Bronchial epithelial cell (primary cell): ENCODE measurements at regions not wholly inside any gene's neighbourhood (a gene's known extent, or its start where the extent isn't known, plus 50 kb on each side); places are given as distances from the start of the nearest gene placed in this dataset.

Experiments used
- DNase-seq: peaks from one replicate; pipeline ENCODE4 v3.0.0-alpha.2; 2010; ENCODE audit warnings: low read depth
- FAIRE-seq: peaks from 2 replicates; lab custom pipeline; 2011; peaks lifted over from hg19 to GRCh38; lab: Jason Lieb, UNC
- H3K27me3 ChIP-seq: 2 replicates; pipeline ENCODE4 v1.5.1; 2011; ENCODE audit warnings: low read length; ENCODE audit not compliant: control insufficient read depth, insufficient read depth
- H3K36me3 ChIP-seq: 2 replicates; pipeline ENCODE4 v1.5.1; 2011; ENCODE audit warnings: low read length; ENCODE audit not compliant: control insufficient read depth, insufficient read depth
- H3K4me3 ChIP-seq: 2 replicates; pipeline ENCODE4 v1.5.1; 2011; ENCODE audit warnings: mild to moderate bottlenecking, low read depth, low read length, control low read depth
- CTCF ChIP-seq: IDR thresholded peaks from 2 replicates; pipeline ENCODE4 v1.5.1; 2011; ENCODE audit warnings: mild to moderate bottlenecking, moderate library complexity, low read length, control low read depth, inconsistent platforms; ENCODE audit not compliant: insufficient read depth, severe bottlenecking

GRCh38 chr4:45349859-45350258 lies 623.5 kb upstream of the GNPDA2 start:
- DNase-seq (no peak), FAIRE-seq (no peak)
- Histone ChIP-seq H3K36me3 (no peaks in the 10 kb centered on the region), H3K4me3 (no peak overlapping the region), H3K27me3 (no peaks in the 10 kb centered on the region)
- TF ChIP-seq CTCF: no peak

GRCh38 chr4:45346816-45347435 lies 620.6 kb upstream of the GNPDA2 start:
- Histone ChIP-seq H3K27me3 (no peaks in the 10 kb centered on the region), H3K36me3 (no peaks in the 10 kb centered on the region), H3K4me3 (no peak overlapping the region)
- FAIRE-seq: no peak
- no peak for DNase-seq
- no peak for TF ChIP-seq CTCF

GRCh38 chr4:45345558-45345957 lies 619.2 kb upstream of the GNPDA2 start:
- H3K36me3 ChIP-seq: no peaks in the 10 kb centered on the region
- DNase-seq (no peak), FAIRE-seq (no peak)
- H3K4me3 ChIP-seq: no peak overlapping the region
- H3K27me3 ChIP-seq: no peaks in the 10 kb centered on the region
- TF ChIP-seq CTCF: no peak

DNA sequence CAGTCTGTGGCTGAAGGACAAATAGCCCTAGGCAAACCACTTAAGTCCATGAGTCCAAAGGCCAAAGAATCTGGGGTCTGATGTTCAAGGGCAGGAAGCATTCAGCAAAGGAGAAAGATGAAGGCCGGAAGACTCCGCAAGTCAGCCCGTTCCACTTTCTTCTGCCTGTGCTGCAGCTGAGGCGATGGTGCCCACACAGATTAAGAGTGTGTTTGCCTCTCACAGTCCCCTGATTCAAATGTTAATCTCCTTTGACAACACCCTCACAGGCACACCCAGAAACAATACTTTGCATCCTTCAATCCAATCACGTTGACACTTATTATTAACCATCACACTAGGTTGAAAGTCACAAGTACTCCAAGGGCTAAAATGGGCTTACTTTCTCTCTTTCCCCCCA lies 605.4 kb upstream of the GNPDA2 start:
- no peak for FAIRE-seq
- Histone ChIP-seq H3K4me3 (no peak overlapping the region), H3K27me3 (no peaks in the 10 kb centered on the region), H3K36me3 (no peaks in the 10 kb centered on the region)
- no peak for DNase-seq
- TF ChIP-seq CTCF: no peak

- FAIRE-seq (no peak), DNase-seq (no peak)
- TF ChIP-seq CTCF: no peak
- H3K4me3 ChIP-seq: no peak overlapping the region
- no peaks in the 10 kb centered on the region for H3K36me3 ChIP-seq
- no peaks in the 10 kb centered on the region for H3K27me3 ChIP-seq
These were observed 601.2 kb upstream of the GNPDA2 start for GRCh38 chr4:45327544-45327943.
